Activated CD8-positive, alpha-beta memory T cell treated with anti-CD3 and anti-CD28 coated beads, Interleukin-2, amount 10 ng/mL, durations not matched to agents 7 days and 5 days (primary cell): ENCODE measurements at regions not wholly inside any gene's neighbourhood (a gene's known extent, or its start where the extent isn't known, plus 50 kb on each side); places are given as distances from the start of the nearest gene placed in this dataset.

Source experiments
- ATAC-seq: fragments of 150-1000 bp; cut with Tn5 transposase; one replicate; pipeline ENCODE4 v1.10.0; 2021; ENCODE audit warnings: moderate library complexity
- CTCF ChIA-PET: fragments of 350-600 bp; sonication (Branson Sonifier 250); formaldehyde crosslinking; loops from one replicate; lab custom pipeline; 2021; ENCODE audit warnings: antibody characterized with exemption; lab: Charles Lee
- DNase-seq: peaks from one replicate; pipeline ENCODE4 v3.0.0-alpha.2; 2020
- H3K27ac Mint-ChIP-seq: one replicate; pipeline ENCODE4 v1.8.0; 2021; ENCODE audit warnings: mild to moderate bottlenecking, mixed read lengths
- H3K27me3 Mint-ChIP-seq: one replicate; pipeline ENCODE4 v1.8.0; 2021; ENCODE audit warnings: mixed read lengths
- H3K36me3 Mint-ChIP-seq: one replicate; pipeline ENCODE4 v1.8.0; 2021; ENCODE audit warnings: mild to moderate bottlenecking, mixed read lengths
- H3K4me1 Mint-ChIP-seq: one replicate; pipeline ENCODE4 v1.8.0; 2021; ENCODE audit warnings: mixed read lengths
- H3K4me3 Mint-ChIP-seq: one replicate; pipeline ENCODE4 v1.8.0; 2021; ENCODE audit warnings: mild to moderate bottlenecking, moderate library complexity, mixed read lengths
- H3K9me3 Mint-ChIP-seq: one replicate; pipeline ENCODE4 v1.8.0; 2022; ENCODE audit warnings: low read depth, mixed read lengths

DNA sequence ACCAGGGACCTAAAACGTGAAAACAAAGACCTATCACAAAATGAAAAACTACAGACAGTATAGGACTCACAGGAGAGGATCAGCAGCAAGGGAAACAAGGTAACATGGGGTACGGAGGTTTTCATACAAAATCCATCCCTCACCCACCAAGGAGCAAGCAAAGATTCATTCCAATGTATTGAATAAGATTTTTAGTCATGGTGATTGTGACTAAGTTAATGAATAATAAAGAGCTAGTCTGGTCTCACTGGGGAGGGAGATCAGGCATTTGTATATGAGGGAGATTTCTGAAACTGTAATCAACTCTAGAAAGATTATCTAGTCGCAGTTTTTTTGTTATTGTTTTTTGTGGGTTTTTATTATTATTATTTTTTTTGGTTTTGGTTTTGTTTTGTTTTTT is 336.5 kb upstream of the MMADHC start:
- H3K4me1 Mint-ChIP-seq: no peaks in the 10 kb centered on the region
- no peaks in the 10 kb centered on the region for H3K27me3 Mint-ChIP-seq
- DNase-seq: no peak
- H3K9me3 Mint-ChIP-seq: peaks cover 10% of the 10 kb centered on the region
- H3K4me3 Mint-ChIP-seq: no peak overlapping the region
- CTCF ChIA-PET: no interaction called here
- H3K36me3 Mint-ChIP-seq: no peaks in the 10 kb centered on the region
- ATAC-seq: no peak
- no peak overlapping the region for H3K27ac Mint-ChIP-seq

DNA sequence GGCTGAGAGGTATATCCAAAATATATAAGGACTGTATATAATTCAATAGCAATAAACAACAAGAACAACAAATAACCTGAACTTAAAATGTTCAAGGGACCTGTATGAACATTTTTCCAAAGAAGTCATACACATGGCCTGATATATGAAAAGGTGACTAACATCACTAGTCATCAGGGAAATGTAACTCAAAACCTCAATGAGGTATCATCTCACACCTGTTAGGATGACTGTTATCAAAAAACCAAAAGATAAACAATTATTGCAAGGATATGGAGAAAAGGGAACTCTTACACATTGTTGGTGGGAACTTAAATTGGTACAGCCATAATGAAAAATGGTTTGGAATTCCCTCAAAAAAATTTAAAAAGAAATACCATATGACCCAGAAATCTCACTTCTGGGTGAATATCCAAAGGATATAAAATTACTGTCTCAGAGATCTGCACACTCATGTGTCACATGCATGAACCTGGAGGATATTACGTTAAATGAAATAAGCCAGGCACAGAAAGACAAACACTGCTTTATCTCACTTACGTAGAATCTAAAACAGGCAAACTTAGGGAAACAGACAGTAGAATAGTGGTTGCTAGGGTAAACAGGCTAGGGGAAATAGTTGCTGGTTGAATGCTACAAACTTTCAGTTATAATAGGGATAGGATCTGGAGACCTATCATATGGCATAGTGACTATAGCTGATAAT is 334.5 kb upstream of the MMADHC start:
- no peak for ATAC-seq
- CTCF ChIA-PET: no interaction called here
- Mint-ChIP-seq H3K27me3 (no peaks in the 10 kb centered on the region), H3K36me3 (no peaks in the 10 kb centered on the region), H3K9me3 (peaks cover 10% of the 10 kb centered on the region), H3K4me1 (no peaks in the 10 kb centered on the region), H3K27ac (no peak overlapping the region), H3K4me3 (no peak overlapping the region)
- no peak for DNase-seq

DNA sequence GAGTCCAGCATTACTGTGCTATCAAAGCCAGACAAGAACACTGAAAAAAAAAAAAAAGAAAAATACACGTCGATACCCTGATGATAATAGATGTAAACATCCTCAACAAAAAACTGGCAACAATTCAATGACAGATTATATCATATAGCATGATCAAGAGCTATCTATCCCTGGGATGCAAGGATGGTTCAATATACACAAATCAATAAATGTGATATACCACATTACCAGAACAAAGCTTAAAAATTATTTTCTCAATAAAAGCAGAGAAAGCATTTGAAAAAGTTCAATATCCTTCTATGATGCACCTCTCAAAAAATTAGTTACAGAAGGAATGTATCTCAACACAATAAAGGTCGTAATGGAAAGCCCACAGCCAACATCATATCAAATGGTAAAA is 332.8 kb upstream of the MMADHC start:
- Mint-ChIP-seq H3K36me3 (no peaks in the 10 kb centered on the region), H3K27ac (no peak overlapping the region), H3K4me1 (no peaks in the 10 kb centered on the region), H3K4me3 (no peak overlapping the region), H3K9me3 (peaks cover 10% of the 10 kb centered on the region), H3K27me3 (no peaks in the 10 kb centered on the region)
- no peak for ATAC-seq
- no peak for DNase-seq
- CTCF ChIA-PET: no interaction called here

DNA sequence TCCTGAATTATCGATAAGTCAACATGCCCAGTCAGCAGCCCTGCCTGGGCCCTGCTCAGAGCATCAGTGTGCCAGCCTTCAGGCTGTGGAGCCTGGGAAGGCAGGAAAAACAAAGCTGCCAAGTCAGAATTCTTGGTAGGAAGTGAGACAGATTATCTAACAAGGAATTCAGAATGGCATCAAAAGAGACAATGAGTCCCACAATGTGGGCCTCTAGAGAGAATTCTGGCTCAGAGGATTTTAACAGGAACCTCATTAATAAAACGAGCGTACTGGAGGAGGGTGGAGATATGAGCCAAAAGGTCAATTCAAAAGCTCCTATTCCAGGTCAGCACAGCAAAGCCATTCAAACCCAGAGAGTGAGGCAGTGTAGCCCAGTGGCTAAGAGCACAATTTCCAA is 327.6 kb upstream of the MMADHC start:
- no peaks in the 10 kb centered on the region for H3K4me1 Mint-ChIP-seq
- no peak for ATAC-seq
- CTCF ChIA-PET: no interaction called here
- DNase-seq: no peak
- peaks cover 6% of the 10 kb centered on the region for H3K9me3 Mint-ChIP-seq
- H3K27me3 Mint-ChIP-seq: no peaks in the 10 kb centered on the region
- no peak overlapping the region for H3K27ac Mint-ChIP-seq
- no peak overlapping the region for H3K4me3 Mint-ChIP-seq
- no peaks in the 10 kb centered on the region for H3K36me3 Mint-ChIP-seq

DNA sequence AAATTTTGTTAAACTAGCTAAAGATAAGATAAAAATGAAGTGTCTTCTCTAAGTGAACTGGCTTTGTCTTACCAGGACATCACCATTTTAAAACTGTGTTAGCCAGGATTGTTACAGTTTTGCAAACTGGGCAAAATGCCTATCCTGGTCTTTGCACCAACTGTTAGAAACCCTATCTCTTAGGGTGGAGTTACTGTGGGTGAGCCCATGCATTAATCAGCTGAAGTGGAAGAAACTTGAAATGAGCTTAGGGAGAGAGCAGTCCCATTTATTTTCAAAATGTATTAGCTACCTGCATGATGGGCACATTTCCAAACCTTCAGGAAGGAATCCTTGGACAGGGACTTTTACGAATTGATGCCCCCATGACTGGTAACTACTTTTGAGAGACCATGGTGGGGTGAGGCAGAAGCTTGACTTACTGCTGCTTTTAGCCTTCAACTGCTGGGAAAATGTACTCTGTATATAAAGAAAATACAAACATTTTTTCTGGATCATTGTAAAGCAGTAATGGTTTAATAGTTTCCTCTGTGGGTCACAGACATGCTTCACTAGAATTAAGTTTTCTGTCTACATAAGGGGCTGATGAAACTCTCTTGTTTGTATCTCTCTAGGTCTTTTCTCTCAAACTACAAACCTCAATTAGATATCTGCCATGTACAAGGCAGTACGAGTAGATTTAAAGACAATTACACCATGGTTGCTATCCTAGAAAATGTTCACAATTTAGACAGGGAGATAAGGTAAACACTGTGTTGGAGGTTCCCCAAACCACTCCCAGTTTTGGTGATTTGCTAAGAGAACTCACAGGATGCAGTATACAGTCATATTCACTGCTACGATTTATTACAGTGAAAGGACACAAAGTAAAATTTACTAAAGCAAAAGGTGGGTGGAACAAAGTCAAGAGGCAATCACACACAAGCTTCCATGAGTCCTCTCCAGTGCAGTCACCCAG is 321.4 kb upstream of the MMADHC start:
- Mint-ChIP-seq H3K27me3 (no peaks in the 10 kb centered on the region), H3K9me3 (peaks cover 2% of the 10 kb centered on the region), H3K27ac (no peak overlapping the region), H3K4me3 (no peak overlapping the region), H3K4me1 (no peaks in the 10 kb centered on the region), H3K36me3 (no peaks in the 10 kb centered on the region)
- DNase-seq (no peak), ATAC-seq (no peak)
- CTCF ChIA-PET: no interaction called here

DNA sequence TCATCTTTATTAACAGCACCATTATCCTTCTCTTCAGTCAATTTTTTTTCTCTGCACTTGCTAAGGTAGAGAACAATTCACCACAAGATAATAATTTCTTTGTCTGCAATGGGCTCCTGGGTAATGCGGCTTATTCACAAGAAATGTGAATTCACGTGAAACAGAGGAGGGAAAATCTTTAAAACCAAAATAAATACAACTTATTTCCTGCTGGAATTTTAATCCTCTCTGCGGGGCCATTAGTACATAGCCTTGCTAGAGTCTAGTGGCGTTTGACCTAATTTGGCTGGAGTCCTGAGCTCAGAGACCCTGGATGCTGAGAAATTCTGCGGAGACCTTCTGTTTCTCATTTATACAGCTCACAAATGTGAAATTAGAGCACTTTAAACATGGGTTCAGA is 319.3 kb upstream of the MMADHC start:
- Mint-ChIP-seq H3K36me3 (no peaks in the 10 kb centered on the region), H3K27me3 (no peaks in the 10 kb centered on the region), H3K4me3 (no peak overlapping the region), H3K9me3 (peaks cover 2% of the 10 kb centered on the region), H3K4me1 (no peaks in the 10 kb centered on the region), H3K27ac (no peak overlapping the region)
- ATAC-seq (no peak), DNase-seq (no peak)
- CTCF ChIA-PET: no interaction called here

DNA sequence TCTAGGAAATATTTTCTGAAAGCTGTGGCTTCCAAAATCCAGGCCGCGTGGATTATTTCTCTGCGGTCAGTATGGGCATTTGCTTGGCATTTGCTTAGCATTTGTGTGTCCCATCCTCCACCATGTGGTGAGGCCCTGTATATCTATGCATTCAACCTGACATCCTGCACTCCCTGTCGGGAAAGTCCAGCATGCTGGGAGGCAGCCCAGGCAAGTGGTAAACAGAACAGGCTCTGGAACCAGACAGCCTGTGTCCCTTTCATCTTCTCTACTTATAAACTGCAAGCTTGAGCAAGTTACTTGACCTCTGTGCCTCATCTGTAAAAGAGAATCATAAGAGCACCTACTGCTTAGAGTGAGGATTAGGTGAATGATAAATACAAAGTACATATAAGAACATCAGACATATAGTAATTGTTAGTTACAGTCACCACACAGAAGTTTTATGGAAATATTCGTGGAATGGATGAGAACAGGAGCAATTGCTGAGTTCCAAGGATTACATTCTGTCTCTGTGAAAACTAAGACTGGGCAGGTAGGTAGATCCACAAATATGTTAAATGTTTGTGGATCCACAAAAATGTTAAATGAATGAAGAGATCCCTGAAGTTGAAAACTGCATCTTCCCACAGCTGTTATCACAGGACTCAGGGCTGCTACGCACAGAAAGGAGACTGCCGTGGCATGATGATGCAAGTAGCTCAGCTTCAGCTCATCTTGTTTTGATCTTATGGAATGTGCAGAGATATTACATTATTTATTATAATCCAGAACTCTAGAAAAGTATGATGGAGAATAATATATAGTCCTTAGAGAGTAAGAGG is 317.0 kb upstream of the MMADHC start:
- H3K9me3 Mint-ChIP-seq: peaks cover 2% of the 10 kb centered on the region
- H3K27me3 Mint-ChIP-seq: no peaks in the 10 kb centered on the region
- H3K4me1 Mint-ChIP-seq: no peaks in the 10 kb centered on the region
- DNase-seq (no peak), ATAC-seq (no peak)
- H3K27ac Mint-ChIP-seq: no peak overlapping the region
- CTCF ChIA-PET: no interaction called here
- no peak overlapping the region for H3K4me3 Mint-ChIP-seq
- no peaks in the 10 kb centered on the region for H3K36me3 Mint-ChIP-seq

DNA sequence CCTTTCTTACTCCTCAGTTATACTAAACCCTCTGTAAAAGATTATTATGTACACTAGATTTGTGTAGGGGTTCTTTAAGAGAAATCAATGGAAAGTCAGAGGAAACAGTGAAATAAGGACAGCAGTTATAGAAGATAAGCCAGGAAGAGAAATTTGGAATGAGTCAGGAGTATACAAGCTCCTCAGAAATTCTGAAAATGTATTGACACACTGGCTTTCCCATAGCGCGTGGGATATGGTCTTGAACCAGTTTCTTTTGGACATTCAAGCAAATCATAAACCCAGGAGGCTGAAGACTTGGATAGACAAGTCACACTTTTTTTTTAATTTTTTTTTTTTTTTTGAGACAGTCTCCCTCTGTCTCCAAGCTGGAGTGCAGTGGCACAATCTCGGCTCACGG is 316.1 kb upstream of the MMADHC start:
- DNase-seq: no peak
- Mint-ChIP-seq H3K4me1 (no peaks in the 10 kb centered on the region), H3K27me3 (no peaks in the 10 kb centered on the region), H3K36me3 (no peaks in the 10 kb centered on the region), H3K27ac (no peak overlapping the region), H3K4me3 (no peak overlapping the region), H3K9me3 (peaks cover 2% of the 10 kb centered on the region)
- CTCF ChIA-PET: no interaction called here
- no peak for ATAC-seq

DNA sequence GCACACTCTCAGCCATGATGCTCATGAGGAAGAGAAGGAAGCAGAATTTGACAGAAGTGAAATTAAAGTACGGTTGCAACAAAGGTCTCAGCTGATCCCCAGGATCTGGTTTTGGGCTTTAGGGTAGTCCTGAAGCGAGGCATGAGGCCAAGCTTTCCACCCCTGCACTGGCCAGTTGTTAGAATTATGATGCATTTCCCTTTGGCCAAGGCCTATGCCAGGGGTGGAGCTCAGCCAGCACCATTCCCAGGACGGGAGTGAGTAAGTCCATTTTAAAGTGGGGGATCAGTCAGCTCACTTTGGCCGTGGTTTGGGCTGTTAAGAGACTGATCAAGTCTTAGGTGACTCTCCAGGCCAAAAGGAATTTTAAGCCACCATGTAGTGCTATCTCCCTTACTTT is 314.5 kb upstream of the MMADHC start:
- no peaks in the 10 kb centered on the region for H3K9me3 Mint-ChIP-seq
- H3K4me1 Mint-ChIP-seq: no peaks in the 10 kb centered on the region
- no peak overlapping the region for H3K4me3 Mint-ChIP-seq
- CTCF ChIA-PET: no interaction called here
- H3K36me3 Mint-ChIP-seq: no peaks in the 10 kb centered on the region
- DNase-seq: no peak
- no peaks in the 10 kb centered on the region for H3K27me3 Mint-ChIP-seq
- no peak overlapping the region for H3K27ac Mint-ChIP-seq
- ATAC-seq: no peak

DNA sequence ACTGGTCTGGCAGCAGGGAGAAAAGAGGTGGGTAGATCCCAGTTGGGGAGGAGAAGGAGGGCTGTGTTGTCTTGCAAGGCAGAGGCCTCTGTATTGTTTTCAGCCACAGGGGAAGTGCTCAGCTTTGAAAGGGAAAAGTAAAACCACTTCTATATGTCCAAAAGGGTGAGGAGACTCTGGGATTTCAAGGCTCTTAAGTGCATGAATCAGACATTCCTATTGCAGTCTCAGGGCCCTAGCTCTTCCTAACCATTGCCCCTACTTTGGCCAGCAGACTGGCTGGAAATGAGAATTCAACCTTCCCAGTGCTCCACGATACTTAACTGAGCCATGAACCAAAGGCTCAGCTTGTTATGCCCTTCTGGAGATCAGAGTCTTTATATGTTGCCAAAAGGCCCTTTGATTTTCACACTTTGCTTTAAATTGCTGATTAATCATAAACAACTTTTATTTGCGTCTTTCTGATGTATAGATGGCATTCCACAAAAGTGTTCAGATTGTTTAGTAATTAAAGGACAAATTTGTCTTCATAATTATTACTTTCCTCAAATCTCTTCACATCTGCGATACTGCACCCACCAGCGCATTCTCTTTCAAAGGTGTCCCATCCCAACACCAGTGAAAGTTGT is 313.8 kb upstream of the MMADHC start:
- ATAC-seq (no peak), DNase-seq (no peak)
- Mint-ChIP-seq H3K9me3 (no peaks in the 10 kb centered on the region), H3K4me1 (no peaks in the 10 kb centered on the region), H3K27me3 (no peaks in the 10 kb centered on the region), H3K36me3 (no peaks in the 10 kb centered on the region), H3K27ac (no peak overlapping the region), H3K4me3 (no peak overlapping the region)
- CTCF ChIA-PET: no interaction called here

DNA sequence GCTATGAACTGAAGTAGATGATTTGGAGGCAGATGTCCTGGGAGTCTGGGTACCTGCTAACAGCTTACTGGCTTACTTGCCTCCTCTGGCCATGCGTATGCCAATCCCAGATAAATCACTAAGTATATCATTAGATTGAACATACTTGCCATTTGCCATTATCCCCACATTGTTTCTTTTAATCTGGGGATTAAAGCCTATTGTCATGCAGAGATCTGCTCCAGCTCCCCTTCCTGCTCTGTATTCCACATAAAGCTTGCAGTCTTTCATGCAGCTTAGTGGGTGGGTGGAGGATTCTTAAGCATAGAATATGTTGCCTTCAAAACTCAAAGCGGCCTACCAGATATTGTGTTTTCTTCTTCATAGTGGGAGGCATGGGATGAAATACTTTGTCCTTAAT is 311.8 kb upstream of the MMADHC start:
- Mint-ChIP-seq H3K36me3 (no peaks in the 10 kb centered on the region), H3K27me3 (no peaks in the 10 kb centered on the region), H3K9me3 (no peaks in the 10 kb centered on the region), H3K4me1 (no peaks in the 10 kb centered on the region), H3K27ac (no peak overlapping the region), H3K4me3 (no peak overlapping the region)
- ATAC-seq (no peak), DNase-seq (no peak)
- CTCF ChIA-PET: no interaction called here

DNA sequence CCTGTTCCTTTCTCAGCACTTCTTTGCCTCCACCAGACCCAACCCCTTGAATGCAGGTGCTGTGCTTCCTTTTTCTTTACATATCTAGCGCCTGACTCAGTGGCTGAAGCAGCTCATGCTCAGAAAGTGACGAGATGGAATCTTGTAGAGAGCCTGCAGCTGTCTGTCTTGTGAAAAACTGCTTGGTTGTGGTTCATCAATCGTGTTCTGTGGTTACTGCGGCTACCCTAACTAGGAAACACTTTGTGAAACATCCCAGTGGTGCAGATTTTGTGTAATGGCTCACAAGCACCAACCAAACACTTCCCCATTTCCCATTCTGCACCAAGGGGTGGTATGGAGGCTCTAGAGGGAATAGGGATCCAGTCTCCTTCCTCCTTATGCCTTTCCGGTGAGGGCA is 307.2 kb upstream of the MMADHC start:
- ATAC-seq (no peak), DNase-seq (no peak)
- H3K27ac Mint-ChIP-seq: no peak overlapping the region
- H3K9me3 Mint-ChIP-seq: no peaks in the 10 kb centered on the region
- H3K36me3 Mint-ChIP-seq: no peaks in the 10 kb centered on the region
- no peaks in the 10 kb centered on the region for H3K27me3 Mint-ChIP-seq
- CTCF ChIA-PET: no interaction called here
- no peaks in the 10 kb centered on the region for H3K4me1 Mint-ChIP-seq
- no peak overlapping the region for H3K4me3 Mint-ChIP-seq

DNA sequence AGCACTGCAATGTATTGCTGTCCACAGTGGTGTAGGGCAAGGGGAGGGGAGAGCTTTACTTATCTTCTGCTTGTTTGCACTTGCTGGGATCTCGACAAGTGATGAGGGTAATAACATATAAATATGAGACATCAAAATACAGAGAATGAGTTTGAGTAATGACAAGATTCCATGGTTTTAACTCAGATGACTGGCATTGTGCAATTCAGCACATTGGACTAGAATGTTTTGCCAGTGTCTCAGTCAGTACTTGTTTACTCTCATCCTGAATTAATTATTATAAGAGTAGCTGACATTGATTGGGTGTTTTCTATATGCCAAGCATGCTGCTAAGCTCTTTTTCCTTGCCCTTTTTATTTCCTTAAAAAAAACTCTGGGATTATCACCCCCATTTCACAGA is 306.7 kb upstream of the MMADHC start:
- H3K27me3 Mint-ChIP-seq: no peaks in the 10 kb centered on the region
- H3K36me3 Mint-ChIP-seq: no peaks in the 10 kb centered on the region
- no peak overlapping the region for H3K4me3 Mint-ChIP-seq
- ATAC-seq (no peak), DNase-seq (no peak)
- no peaks in the 10 kb centered on the region for H3K4me1 Mint-ChIP-seq
- H3K9me3 Mint-ChIP-seq: no peaks in the 10 kb centered on the region
- CTCF ChIA-PET: no interaction called here
- no peak overlapping the region for H3K27ac Mint-ChIP-seq
